ENCODE measurements at regions not wholly inside any gene's neighbourhood (a gene's known extent, or its start where the extent isn't known, plus 50 kb on each side); places are given as distances from the start of the nearest gene placed in this dataset.

- intact Hi-C loops (cut with DNase I; ENCODE audit: low total_unique reads), result no loop called here
- no peaks in the 10 kb centered on the region for H3K27me3 ChIP-seq
Observed at GRCh38 chr17:11023639-11024479, 186.0 kb upstream of the PIRT start.

GRCh38 chr17:11006530-11006929 lies 168.6 kb upstream of the PIRT start:
- Histone ChIP-seq H3K27ac (no peak overlapping the region), H3K4me1 (no peaks in the 10 kb centered on the region), H3K36me3 (no peaks in the 10 kb centered on the region), H3K27me3 (no peaks in the 10 kb centered on the region), H3K9me3 (no peaks in the 10 kb centered on the region), H3K4me3 (no peak overlapping the region)
- DNase-seq (ENCODE audit: low spot score in 2 of 2), result no peak
- intact Hi-C loops (cut with DNase I; ENCODE audit: low total_unique reads), result no loop called here
- TF ChIP-seq POLR2A (IDR thresholded peaks at IDR 0.05) (no peak), CTCF (IDR thresholded peaks at IDR 0.05) (no peak), POLR2AphosphoS5 (IDR thresholded peaks at IDR 0.05) (no peak)

More at GRCh38 chr17:11023639-11024479, 186.0 kb upstream of the PIRT start:
- Histone ChIP-seq H3K9me3 (no peaks in the 10 kb centered on the region), H3K36me3 (no peaks in the 10 kb centered on the region), H3K4me1 (no peaks in the 10 kb centered on the region), H3K27ac (no peak overlapping the region), H3K4me3 (no peak overlapping the region)
- TF ChIP-seq POLR2AphosphoS5 (IDR thresholded peaks at IDR 0.05) (no peak), CTCF (IDR thresholded peaks at IDR 0.05) (no peak), POLR2A (IDR thresholded peaks at IDR 0.05) (no peak)
- DNase-seq (ENCODE audit: low spot score in 2 of 2), result no peak

- Histone ChIP-seq H3K4me3 (no peak overlapping the region), H3K27me3 (no peaks in the 10 kb centered on the region), H3K36me3 (no peaks in the 10 kb centered on the region), H3K4me1 (no peaks in the 10 kb centered on the region), H3K9me3 (no peaks in the 10 kb centered on the region), H3K27ac (no peak overlapping the region)
- intact Hi-C loops (cut with DNase I; ENCODE audit: low total_unique reads), result no loop called here
- TF ChIP-seq POLR2AphosphoS5 (IDR thresholded peaks at IDR 0.05) (no peak), CTCF (IDR thresholded peaks at IDR 0.05) (no peak), POLR2A (IDR thresholded peaks at IDR 0.05) (no peak)
- no peak for DNase-seq (ENCODE audit: low spot score in 2 of 2)
Observed at GRCh38 chr17:11005940-11006339, 168.1 kb upstream of the PIRT start.

- no peak for DNase-seq (ENCODE audit: low spot score in 2 of 2)
- TF ChIP-seq CTCF (IDR thresholded peaks at IDR 0.05), result no peak
- TF ChIP-seq POLR2A (IDR thresholded peaks at IDR 0.05), result no peak
- TF ChIP-seq POLR2AphosphoS5 (IDR thresholded peaks at IDR 0.05), result no peak
- Histone ChIP-seq H3K27ac (no peak overlapping the region), H3K36me3 (no peaks in the 10 kb centered on the region), H3K4me3 (no peak overlapping the region), H3K4me1 (no peaks in the 10 kb centered on the region), H3K27me3 (no peaks in the 10 kb centered on the region), H3K9me3 (no peaks in the 10 kb centered on the region)
- intact Hi-C loops (cut with DNase I; ENCODE audit: low total_unique reads), result no loop called here
Observed at GRCh38 chr17:11002417-11002816, 164.5 kb upstream of the PIRT start.

- no peak for DNase-seq (ENCODE audit: low spot score in 2 of 2)
- TF ChIP-seq CTCF (IDR thresholded peaks at IDR 0.05) (no peak), POLR2AphosphoS5 (IDR thresholded peaks at IDR 0.05) (no peak), POLR2A (IDR thresholded peaks at IDR 0.05) (no peak)
- Histone ChIP-seq H3K4me1 (no peaks in the 10 kb centered on the region), H3K27ac (no peak overlapping the region), H3K9me3 (no peaks in the 10 kb centered on the region), H3K4me3 (no peak overlapping the region), H3K27me3 (no peaks in the 10 kb centered on the region), H3K36me3 (no peaks in the 10 kb centered on the region)
- intact Hi-C loops (cut with DNase I; ENCODE audit: low total_unique reads), result no loop called here
Observed at GRCh38 chr17:11001651-11002050, 163.8 kb upstream of the PIRT start.
